ENCODE measurements at regions not wholly inside any gene's neighbourhood (a gene's known extent, or its start where the extent isn't known, plus 50 kb on each side); places are given as distances from the start of the nearest gene placed in this dataset.

DNA sequence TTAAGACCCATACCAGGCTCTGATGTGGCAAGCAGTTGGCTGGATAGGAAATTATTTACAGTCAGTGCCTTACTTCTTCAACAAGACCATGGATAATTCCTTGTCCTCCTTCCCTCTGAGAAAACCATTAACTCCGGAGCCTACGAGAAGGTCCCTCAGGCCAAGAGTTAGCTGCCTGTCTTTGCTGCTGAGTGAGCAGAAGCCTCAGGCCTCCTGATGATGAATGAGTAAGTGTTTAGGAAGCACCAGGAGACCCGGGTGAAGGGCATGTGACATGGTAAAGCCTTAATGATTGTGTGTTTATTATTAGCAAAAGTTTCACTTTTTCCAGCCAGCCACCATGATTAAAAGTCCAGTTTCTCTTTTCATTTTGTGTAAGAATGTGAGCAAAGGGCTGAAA, 174.9 kb upstream of the TOPAZ1 start:
- H3K27ac ChIP-seq: peak overlapping the region; percentile 72; the same call in 1 of the 2 replicates
- TF ChIP-seq, protein P1, sequence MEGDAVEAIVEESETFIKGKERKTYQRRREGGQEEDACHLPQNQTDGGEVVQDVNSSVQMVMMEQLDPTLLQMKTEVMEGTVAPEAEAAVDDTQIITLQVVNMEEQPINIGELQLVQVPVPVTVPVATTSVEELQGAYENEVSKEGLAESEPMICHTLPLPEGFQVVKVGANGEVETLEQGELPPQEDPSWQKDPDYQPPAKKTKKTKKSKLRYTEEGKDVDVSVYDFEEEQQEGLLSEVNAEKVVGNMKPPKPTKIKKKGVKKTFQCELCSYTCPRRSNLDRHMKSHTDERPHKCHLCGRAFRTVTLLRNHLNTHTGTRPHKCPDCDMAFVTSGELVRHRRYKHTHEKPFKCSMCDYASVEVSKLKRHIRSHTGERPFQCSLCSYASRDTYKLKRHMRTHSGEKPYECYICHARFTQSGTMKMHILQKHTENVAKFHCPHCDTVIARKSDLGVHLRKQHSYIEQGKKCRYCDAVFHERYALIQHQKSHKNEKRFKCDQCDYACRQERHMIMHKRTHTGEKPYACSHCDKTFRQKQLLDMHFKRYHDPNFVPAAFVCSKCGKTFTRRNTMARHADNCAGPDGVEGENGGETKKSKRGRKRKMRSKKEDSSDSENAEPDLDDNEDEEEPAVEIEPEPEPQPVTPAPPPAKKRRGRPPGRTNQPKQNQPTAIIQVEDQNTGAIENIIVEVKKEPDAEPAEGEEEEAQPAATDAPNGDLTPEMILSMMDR (conservative IDR thresholded peaks at IDR 0.05): no peak

DNA sequence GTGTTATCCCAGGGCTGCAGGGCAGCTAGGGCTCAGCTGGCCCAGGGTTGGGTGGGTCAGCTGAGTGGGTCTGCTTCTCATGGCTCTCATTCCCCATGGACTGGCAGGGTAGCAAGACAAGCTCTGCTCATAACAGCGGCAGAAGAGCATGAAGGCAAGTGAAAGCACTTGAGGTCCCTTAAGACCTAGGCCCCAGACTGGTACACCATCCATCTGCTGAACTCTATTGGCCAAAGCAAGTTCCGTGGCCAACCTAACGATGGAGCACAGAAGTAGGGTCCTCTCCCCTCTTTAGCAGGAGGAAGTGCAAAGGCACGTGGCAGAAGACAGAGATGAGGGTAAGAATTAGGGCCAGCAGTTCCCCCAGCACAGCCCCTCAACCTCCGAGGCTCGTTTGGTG, 174.3 kb upstream of the TOPAZ1 start:
- TF ChIP-seq, protein P1 (conservative IDR thresholded peaks at IDR 0.05): no peak
- H3K27ac ChIP-seq: no peak overlapping the region

DNA sequence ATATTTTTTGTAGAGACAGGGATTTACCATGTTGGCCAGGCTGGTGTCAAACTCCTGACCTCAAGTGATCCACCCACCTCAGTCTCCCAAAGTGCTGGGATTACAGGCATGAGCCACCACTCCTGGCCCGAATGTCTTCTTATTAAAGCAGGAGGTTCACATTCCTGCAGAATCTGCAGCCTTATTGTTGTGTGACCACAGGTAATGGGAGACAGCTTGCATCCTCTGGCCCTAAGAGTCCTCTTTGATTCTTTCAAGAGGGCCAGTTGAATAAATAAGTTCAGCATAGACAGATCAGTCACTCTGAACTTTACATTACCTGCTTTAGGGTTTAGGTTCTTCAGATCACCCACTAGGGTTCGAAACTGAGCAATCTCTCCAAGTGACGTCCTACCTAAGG, 172.9 kb upstream of the TOPAZ1 start:
- H3K27ac ChIP-seq: no peak overlapping the region
- TF ChIP-seq, protein P1 (conservative IDR thresholded peaks at IDR 0.05): no peak

DNA sequence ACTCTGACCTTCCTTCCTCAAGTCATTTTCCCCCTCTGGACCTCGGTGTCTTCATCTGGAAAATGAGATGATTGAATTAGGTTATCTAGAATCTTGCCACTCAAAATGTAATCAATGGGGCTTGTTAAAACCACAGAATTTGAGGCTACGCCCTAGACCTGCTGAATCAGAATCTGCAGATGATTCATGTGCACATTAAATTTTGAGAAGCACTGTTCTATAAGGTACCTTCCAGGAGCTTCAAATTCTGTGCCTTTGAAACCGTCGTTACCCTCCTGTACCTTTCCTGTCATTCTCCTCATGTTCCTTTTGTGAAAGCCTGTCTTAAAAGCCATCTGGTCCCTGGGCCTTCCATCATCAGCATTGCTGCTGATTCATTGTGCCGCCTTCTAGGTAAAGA, 172.4 kb upstream of the TOPAZ1 start:
- no peak overlapping the region for H3K27ac ChIP-seq
- TF ChIP-seq, protein P1 (conservative IDR thresholded peaks at IDR 0.05): no peak

DNA sequence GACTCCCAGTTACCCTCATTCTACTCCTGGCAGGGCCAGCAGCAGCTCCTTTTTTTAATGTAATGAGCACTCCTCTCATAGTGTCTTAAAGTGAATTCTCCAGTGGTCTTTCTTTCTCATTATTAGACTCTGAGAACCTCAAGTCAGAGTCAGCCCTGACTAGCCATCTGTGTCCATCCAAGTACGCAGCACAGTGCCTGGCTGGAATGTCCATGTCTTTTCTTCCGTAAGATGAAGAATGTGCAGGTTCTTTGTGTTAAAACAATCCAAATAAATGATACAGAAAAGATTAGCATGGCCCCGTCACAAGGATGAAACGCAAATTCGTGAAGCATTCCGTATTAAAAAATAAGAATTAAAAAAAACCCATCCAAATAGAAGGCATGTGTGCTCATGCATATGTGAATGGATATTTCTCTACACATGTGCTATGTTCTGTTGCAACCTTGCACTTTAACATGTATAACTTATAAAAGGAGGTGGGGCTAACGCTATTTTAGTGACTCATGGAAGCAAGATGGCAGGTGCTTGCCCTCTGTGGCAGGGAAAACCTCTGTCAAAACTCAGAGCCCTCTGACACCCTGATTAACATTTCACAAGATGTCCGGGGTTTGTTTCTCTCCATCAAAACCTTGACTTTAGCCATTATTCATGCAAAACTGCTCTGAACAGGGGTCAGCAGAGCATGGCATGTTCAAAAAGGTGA, 170.7 kb upstream of the TOPAZ1 start:
- TF ChIP-seq, protein P1 (conservative IDR thresholded peaks at IDR 0.05): no peak
- H3K27ac ChIP-seq: no peak overlapping the region

DNA sequence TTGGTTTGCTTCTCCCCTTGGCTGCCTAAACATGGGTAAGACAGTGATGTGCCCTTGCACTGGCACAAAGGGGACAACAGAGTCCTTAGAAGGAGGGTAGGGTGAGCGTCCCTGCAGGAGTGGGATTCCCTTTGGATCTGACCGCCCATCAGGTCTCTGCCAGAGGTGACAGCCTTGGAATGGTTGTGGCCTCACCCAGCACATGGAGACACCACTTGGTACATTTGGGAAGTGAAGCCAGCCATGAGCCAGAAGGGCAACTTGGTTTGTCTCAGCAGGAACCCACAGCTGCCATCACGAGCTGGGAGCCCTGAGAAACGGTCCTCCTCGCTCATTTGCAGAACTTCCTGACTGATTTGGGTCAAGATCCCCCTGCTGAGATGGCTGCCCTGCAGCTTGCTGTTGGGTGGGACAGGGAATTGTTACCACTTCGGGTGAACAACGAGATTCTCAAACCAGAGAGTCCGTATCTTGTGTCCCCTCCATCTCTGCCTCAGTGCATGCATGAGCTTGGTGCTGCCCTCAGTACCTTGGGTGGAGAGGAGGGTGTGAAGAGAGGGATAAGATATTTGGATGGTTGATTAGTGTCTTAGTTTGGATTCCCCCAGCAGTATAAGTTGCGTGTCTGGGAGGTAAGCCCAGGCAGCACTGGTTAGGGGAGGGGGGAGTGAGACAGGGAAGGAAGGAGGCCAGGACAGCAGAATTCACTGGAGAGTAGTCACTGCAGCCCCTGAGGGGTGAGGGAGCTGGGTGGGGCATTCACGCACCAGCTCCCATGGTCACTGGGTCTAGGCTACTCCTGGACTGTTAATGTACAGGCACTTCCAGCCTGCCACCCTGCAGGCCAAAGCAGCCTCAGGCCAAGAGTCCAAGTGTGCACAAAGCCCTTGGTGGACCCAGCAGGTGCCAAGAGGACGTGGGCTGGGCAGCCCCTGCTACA, 168.8 kb upstream of the TOPAZ1 start:
- TF ChIP-seq, protein P1 (conservative IDR thresholded peaks at IDR 0.05): no peak
- no peak overlapping the region for H3K27ac ChIP-seq

DNA sequence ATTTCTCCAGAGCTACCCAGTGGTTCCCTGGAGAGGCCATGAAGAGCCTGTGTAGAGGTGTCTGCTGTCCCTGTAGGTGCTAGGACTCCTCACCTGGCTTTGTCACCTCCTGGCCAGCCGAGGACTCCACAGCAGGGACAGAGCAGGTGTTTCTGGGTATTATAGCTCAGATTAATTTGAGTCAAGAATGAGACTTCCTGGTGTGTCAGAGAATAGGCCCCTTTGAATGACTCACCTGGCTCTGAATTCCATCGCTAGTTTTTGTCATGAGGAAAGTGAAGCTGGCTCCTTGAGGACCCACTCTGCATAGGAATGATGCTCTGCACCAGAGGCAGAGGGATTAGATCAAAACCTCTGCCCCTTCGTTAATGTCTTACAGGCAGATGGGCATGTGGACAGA, 167.5 kb upstream of the TOPAZ1 start:
- TF ChIP-seq, protein P1 (conservative IDR thresholded peaks at IDR 0.05): no peak
- no peak overlapping the region for H3K27ac ChIP-seq
